Fibroblast of pulmonary artery (primary cell): ENCODE measurements at regions not wholly inside any gene's neighbourhood (a gene's known extent, or its start where the extent isn't known, plus 50 kb on each side); places are given as distances from the start of the nearest gene placed in this dataset.

Experiments
- DNase-seq: peaks from one replicate; pipeline ENCODE4 v3.0.0-alpha.2; 2010; ENCODE audit warnings: low read depth
- H3K4me3 ChIP-seq: replicated peaks from 2 replicates; pipeline ENCODE4 v1.5.1; 2011; ENCODE audit warnings: low read depth, mild to moderate bottlenecking, control low read depth, low read length, moderate library complexity
- CTCF ChIP-seq: IDR thresholded peaks from 2 replicates; pipeline ENCODE4 v1.5.1; 2011; ENCODE audit warnings: mild to moderate bottlenecking, control low read depth, low read length, inconsistent platforms; ENCODE audit errors: missing control alignments

GRCh38 chr7:156082048-156083040 is 270.1 kb upstream of the SHH start:
- TF ChIP-seq CTCF, result no peak
- no peak overlapping the region for H3K4me3 ChIP-seq
- no peak for DNase-seq

- TF ChIP-seq CTCF, result no peak
- no peak overlapping the region for H3K4me3 ChIP-seq
- DNase-seq, result no peak
Observed at GRCh38 chr7:156080596-156080995, 268.3 kb upstream of the SHH start.

DNA sequence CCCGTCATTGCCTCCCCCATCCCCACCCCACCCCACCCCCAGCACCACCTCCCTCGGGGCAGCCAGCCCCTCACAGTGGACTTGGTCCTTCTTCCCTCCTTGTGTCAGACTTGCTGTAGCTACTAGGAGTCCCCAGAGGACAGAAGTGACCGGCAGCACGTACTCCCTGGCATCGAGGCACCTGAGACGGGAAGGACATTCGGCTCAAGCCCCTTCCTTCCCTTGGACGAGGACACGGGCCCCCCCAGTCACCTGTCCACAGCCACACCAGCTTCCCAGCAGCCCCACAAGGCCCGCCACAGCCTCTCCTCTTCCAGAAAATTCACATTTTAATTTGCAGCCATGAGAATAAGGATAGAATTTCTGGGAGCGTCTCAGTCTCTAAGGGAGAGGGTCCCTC is 267.8 kb upstream of the SHH start:
- no peak for TF ChIP-seq CTCF
- no peak for DNase-seq
- no peak overlapping the region for H3K4me3 ChIP-seq

- TF ChIP-seq CTCF, result no peak
- no peak for DNase-seq
- no peak overlapping the region for H3K4me3 ChIP-seq
Observed at GRCh38 chr7:156079156-156079555, 266.9 kb upstream of the SHH start.

GRCh38 chr7:156074982-156075615 is 262.8 kb upstream of the SHH start:
- no peak for DNase-seq
- no peak for TF ChIP-seq CTCF
- no peak overlapping the region for H3K4me3 ChIP-seq

DNA sequence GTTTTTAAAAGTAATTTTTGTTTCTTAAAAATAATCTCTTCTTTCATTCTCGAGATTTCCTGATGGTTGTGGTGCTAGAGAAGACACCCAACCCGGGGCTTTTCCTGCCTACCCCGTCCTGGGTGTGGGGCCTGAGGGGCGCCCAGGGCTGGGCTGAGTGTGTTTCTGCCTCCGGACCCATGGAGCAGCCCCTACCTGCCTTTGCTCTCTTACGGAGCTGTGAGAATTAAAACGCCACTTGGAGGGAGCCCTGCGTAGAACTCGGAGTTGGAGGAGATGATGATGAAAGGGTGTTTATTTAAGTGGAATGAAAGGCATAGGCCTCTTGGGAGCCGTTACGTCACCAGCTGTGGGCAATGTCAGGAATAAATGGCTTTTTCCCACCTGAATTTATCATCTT is 261.8 kb upstream of the SHH start:
- no peak overlapping the region for H3K4me3 ChIP-seq
- DNase-seq, result no peak
- no peak for TF ChIP-seq CTCF
